HG03175 (cell line): ENCODE measurements at regions not wholly inside any gene's neighbourhood (a gene's known extent, or its start where the extent isn't known, plus 50 kb on each side); places are given as distances from the start of the nearest gene placed in this dataset.

ENCODE experiments used
- ATAC-seq: cut with Tn5 transposase; IDR thresholded peaks from one replicate; pipeline ENCODE4 v1.9.1; 2021; ENCODE audit warnings: mild to moderate bottlenecking, moderate library complexity; ENCODE audit not compliant: unreplicated experiment

- ATAC-seq = no peak
Measured at GRCh38 chr20:54361475-54361874, 113.9 kb upstream of the DOK5 start.

DNA sequence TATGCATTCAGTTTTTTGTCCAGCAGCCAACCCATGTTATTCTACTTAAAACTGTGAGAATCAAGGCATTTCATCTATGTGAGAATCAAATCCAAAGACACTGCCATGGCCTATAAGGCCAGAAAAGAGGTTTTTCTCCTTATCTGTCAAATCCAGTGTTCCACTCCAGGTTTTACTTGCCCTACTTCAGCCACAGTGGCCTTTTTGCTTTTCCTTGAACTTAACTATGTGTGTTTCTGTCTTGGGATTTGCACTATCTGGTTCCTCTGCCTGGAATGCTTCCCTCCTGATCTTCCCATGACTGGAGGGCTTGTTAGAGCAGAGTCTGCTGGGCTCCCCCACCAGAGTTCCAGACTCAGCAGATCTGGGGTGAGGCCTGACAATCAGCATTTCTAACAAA, 113.1 kb upstream of the DOK5 start:
- no peak for ATAC-seq

DNA sequence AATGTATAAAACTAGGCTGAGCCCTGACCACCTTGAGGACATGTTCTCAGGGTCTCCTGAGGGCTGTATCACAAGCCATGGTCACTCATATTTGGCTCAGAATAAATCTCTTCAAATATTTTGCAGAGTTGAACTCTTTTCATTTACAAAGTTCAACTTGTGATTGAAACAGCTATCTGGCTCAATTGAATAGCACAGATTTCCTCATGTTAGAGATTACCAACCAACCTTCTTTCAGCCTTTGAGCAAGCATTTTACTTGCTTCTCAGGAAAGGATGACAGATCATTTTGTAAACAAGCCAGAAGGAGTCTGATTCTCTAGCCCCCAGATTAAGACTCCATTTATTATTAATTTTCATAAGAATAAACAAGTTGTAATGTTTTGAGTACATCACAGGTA, 111.0 kb upstream of the DOK5 start:
- ATAC-seq = no peak

DNA sequence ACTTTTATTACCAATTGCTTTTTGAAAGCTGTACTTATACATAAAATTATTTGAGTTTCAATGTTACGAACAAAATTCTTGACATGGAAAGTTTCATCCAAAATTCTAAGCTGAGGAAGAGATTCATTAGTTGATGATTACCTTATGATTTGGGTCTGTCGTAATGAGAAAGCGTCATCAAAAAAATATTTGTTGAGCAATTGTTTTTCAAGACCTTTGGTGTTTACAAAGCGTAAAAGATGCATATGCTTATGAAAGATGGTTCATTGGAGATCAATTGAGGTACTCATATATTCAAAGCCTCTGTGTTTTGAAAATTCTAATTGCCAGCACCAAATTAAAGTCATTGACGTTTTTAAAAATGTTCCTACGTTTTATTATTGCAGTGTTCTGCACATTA, 110.5 kb upstream of the DOK5 start:
- no peak for ATAC-seq

DNA sequence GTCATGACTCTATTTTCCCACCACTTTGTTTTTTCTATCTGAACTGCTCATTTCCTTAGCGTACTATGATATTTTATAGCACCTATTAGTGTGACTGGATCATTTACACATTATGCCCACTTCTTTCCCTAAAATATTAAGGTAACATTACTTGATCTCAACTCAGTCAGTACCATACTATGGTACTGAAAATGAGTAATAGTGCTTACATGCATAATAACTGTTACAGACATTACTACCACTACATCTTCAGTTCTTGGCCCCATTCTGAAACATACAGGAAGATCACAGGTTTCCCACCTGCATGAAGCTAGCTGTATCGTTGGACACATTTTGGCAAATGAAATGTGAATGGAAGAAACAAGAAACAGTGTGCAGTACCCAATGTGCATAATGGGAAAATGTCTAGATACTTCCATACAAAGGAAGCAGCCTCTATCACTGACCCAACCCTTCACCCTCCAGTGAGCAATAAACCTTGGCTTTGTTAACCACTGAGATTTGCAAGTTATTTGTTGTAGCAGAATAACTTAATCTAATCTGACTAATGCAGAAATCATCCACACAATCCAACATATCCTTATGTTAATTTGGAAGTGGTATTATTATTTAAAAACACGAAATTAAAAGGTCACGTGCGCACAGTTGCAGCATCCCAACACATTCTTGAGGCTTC, 108.6 kb upstream of the DOK5 start:
- no peak for ATAC-seq

DNA sequence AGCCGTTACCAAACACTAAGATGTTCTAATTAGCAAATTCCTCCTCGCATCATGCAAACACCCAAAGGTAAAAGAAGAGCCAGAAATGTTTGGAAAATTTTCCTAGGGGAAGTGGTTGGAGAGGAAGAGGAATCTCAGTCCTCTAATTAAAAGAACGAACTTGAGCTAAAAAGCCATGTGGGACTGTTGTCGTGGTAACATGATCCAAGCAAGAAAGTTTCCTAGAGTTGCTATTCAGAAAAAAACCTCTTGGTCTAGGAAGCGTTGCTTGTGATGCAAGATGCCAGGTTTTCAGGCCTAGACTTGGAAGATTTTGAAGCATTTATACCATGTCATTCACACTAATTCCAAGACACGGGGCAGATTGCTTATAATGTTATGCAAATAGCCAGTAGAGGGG, 106.8 kb upstream of the DOK5 start:
- no peak for ATAC-seq

DNA sequence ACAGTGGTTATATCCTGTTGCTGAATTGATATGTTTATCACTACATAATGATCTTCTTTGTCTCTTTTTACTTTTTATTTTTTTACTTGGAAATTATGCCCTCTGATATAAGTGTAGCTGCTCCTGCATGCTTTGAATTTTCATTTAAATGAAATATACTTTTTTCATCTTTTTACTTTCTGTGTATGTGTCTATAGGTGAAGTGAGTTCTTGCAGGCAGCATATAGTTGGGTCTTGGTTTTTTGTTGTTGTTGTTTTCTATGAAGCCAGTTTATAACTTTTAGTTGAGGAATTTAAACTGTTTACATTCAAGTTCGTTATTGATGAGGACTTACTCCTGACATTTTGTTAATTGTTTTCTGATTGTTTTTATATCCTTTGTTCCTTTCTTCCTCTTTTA, 103.1 kb upstream of the DOK5 start:
- ATAC-seq = no peak

- no peak for ATAC-seq
Measured at GRCh38 chr20:54377992-54378773, 97.2 kb upstream of the DOK5 start.

DNA sequence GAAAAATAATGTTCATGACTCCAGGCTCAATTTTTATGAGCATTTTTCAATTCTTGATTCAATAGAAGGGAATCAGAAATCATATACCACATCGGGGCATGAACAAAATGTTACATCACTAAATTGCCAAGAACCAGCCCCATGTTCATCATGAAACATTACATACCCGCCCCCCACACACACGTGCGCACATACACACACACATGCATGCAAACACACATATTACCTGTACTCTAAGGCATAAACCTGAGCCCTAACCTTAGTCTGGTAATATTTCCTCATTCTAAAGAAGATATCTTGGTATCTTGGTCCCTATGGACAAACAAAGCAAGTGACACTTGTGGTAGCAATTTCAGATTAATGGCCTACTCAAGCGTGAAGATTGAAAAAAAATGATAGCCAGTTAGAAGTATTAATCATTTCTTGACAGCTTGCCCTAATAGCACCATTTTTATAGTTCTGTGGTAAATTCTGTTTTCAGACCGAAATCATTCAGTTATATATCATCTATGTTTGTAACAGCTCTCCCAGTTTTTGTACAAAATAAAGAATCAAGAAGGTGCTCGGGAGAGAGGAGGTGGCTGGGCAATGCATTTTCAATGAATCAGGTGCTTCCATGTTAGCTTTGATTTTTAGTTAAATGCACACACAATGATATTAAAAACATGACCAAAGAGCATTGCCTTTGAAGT, 95.4 kb upstream of the DOK5 start:
- ATAC-seq = no peak

DNA sequence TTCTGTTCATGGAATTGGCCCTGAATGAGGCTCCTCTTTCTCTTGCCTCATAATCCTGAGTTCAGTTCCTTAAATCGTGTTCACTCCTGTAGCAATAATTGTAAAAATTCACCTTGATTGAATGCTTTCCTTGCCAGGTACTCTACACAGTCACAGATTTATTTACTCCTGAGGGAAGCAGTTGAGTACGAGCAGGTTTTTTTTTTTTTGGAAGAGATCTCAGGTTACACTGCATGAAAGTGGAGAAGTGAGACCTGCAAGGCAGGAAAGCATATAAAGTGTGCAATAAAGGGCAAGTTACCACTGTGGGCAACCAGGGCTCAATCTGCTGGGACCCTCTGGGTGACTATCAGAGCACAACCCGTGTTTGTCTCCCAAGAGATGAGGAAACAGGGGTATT, 93.0 kb upstream of the DOK5 start:
- ATAC-seq = no peak

DNA sequence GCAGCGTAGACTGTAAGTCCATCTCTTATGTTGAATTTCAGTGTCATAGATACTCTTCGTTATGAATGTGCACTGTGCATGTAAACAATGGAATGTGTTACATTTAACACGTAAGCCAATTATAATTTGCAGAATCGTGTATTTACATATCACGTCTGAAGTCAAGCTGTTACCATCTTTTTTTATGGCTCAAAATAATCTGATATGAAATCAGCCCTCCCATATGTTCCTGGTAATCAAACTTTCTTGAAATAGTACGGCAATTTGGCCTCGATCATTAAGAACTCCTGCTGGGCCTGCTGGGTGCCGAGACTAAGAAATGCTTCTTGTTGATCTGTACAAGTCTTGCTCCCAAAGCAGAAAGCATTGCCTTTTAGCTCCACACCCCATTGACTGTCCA, 89.6 kb upstream of the DOK5 start:
- ATAC-seq = no peak

- no peak for ATAC-seq
Measured at GRCh38 chr20:54389596-54390280, 85.7 kb upstream of the DOK5 start.

DNA sequence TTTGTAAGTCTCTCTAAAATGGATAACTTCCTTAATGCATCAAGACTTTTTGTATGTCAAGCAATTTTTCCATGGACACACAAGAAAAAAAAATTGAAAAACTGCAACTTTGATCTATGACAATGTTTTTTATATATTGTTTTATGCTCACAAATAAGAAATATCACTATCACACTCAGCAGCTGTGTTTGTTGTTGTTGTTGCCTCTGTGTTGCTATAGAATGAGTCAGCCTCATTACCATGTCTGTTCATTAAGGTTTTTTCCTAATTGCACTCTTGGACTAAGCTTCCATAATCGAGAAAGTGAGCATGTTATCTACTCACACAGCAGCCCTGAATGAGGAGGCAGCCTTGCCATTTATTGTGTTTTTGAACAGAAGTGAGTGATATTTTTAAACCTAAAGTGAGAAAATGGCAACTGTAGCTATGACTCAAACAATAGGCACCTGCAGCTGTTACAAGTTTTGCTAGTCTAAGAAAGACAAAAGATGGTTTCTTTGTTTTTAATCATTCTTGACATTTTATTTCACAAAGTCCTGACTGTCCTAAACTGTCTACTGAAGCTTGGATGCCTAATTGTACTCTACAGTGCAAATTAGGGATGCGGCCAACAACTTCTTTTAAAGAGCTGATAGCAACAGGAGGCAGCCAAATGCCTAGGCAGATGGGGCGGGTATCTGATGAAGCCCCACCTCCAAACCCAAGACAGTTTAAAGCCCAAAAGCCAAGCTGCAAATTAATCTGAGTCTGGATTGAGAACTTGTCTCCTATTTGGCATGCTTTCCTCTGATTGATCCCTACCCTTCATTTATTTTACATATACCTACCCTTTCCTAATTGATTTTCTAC, 77.9 kb upstream of the DOK5 start:
- ATAC-seq = no peak

DNA sequence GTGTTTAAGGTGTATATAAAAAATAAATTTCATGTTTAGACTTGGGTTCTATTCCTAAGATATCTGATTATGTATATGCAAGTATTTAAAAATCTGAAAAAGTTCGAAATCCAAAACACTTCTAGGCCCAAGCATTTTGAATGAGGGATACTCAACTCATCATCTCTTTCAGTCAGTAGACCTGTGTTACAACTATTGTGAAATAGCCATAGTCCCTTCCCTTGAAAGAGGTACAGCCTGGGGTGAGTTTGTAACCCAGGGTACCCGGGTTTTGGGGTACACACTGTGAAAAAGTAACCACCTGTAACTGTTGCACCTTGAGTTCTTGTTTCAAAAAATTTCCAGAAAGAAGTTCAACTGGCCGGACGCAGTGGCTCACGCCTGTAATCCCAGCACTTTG, 76.6 kb upstream of the DOK5 start:
- no peak for ATAC-seq

- no peak for ATAC-seq
Measured at GRCh38 chr20:54405540-54405939, 69.9 kb upstream of the DOK5 start.

- ATAC-seq = no peak
Measured at GRCh38 chr20:54407459-54407858, 67.9 kb upstream of the DOK5 start.

GRCh38 chr20:54415967-54416366, 59.4 kb upstream of the DOK5 start:
- ATAC-seq = no peak

- no peak for ATAC-seq
Measured at GRCh38 chr20:54416770-54417169, 58.6 kb upstream of the DOK5 start.

GRCh38 chr20:54419531-54419930, 55.9 kb upstream of the DOK5 start:
- ATAC-seq = no peak
